Cardiac muscle cell (in vitro differentiated cells and primary cell): ENCODE measurements at regions not wholly inside any gene's neighbourhood (a gene's known extent, or its start where the extent isn't known, plus 50 kb on each side); places are given as distances from the start of the nearest gene placed in this dataset.
"Not testable (repeated sequence)": the region's sequence is repeated elsewhere in the genome, so short reads cannot be mapped to it uniquely, and the experiment has no call there.

Source experiments
- DNase-seq, 2 donors: peaks; one replicate each; pipeline versions ENCODE4 v3.0.0 to v3.0.0-alpha.2; 2010 to 2017; ENCODE audit warnings: low read depth in 1 of 2, low spot score in 1 of 2
- H3K27ac ChIP-seq: fragments of 200-600 bp; sonication (generic); 2 replicates; pipeline ENCODE4 v1.5.1; 2016
- H3K27me3 ChIP-seq: fragments of 200-600 bp; sonication (generic); 2 replicates; pipeline ENCODE4 v1.6.0; 2016; ENCODE audit warnings: control low read depth
- H3K36me3 ChIP-seq: fragments of 200-600 bp; sonication (generic); 2 replicates; pipeline ENCODE4 v1.5.1; 2016; ENCODE audit warnings: control low read depth
- H3K4me1 ChIP-seq: fragments of 200-600 bp; sonication (generic); 2 replicates; pipeline ENCODE4 v1.8.1; 2017; ENCODE audit warnings: low read depth, mild to moderate bottlenecking, mixed run types
- H3K4me3 ChIP-seq: fragments of 200-600 bp; sonication (generic); 2 replicates; pipeline ENCODE4 v1.5.1; 2016; ENCODE audit warnings: mild to moderate bottlenecking
- H3K9me3 ChIP-seq: fragments of 200-600 bp; sonication (generic); 2 replicates; pipeline ENCODE4 v1.5.1; 2017; ENCODE audit warnings: low read depth, mild to moderate bottlenecking, control low read depth
- CTCF ChIP-seq: IDR thresholded peaks from 2 replicates; pipeline ENCODE4 v1.5.1; 2012; ENCODE audit warnings: low read depth, mild to moderate bottlenecking, low read length

- Histone ChIP-seq H3K4me1 (no peaks in the 10 kb centered on the region), H3K27me3 (no peaks in the 10 kb centered on the region), H3K4me3 (no peak overlapping the region), H3K36me3 (no peaks in the 10 kb centered on the region), H3K9me3 (no peaks in the 10 kb centered on the region), H3K27ac (no peak overlapping the region)
- no peak for TF ChIP-seq CTCF
- no peak for DNase-seq
These were observed 110.2 kb upstream of the DPP6 start for GRCh38 chr7:153942036-153942435.

GRCh38 chr7:153943457-153943856, 108.7 kb upstream of the DPP6 start:
- no peak overlapping the region for H3K27ac ChIP-seq
- no peaks in the 10 kb centered on the region for H3K36me3 ChIP-seq
- DNase-seq, result no peak
- no peak for TF ChIP-seq CTCF
- H3K4me1 ChIP-seq, result no peaks in the 10 kb centered on the region
- H3K27me3 ChIP-seq, result no peaks in the 10 kb centered on the region
- no peaks in the 10 kb centered on the region for H3K9me3 ChIP-seq
- no peak overlapping the region for H3K4me3 ChIP-seq

- DNase-seq, result no peak
- Histone ChIP-seq H3K36me3 (no peaks in the 10 kb centered on the region), H3K9me3 (no peaks in the 10 kb centered on the region), H3K27me3 (no peaks in the 10 kb centered on the region), H3K4me3 (no peak overlapping the region), H3K4me1 (no peaks in the 10 kb centered on the region), H3K27ac (no peak overlapping the region)
- TF ChIP-seq CTCF, result no peak
These were observed 108.3 kb upstream of the DPP6 start for GRCh38 chr7:153943861-153944260.

- Histone ChIP-seq H3K4me1 (no peaks in the 10 kb centered on the region), H3K27me3 (no peaks in the 10 kb centered on the region), H3K4me3 (no peak overlapping the region), H3K36me3 (no peaks in the 10 kb centered on the region), H3K9me3 (peaks cover 3% of the 10 kb centered on the region), H3K27ac (no peak overlapping the region)
- DNase-seq, result no peak
- no peak for TF ChIP-seq CTCF
These were observed 104.1 kb upstream of the DPP6 start for GRCh38 chr7:153948060-153948459.

- Histone ChIP-seq H3K27me3 (no peaks in the 10 kb centered on the region), H3K4me1 (no peaks in the 10 kb centered on the region), H3K36me3 (no peaks in the 10 kb centered on the region), H3K4me3 (no peak overlapping the region), H3K9me3 (peaks cover 4% of the 10 kb centered on the region), H3K27ac (no peak overlapping the region)
- no peak for DNase-seq
- TF ChIP-seq CTCF, result no peak
These were observed 100.9 kb upstream of the DPP6 start for GRCh38 chr7:153951316-153951715.

GRCh38 chr7:153954477-153954876, 97.7 kb upstream of the DPP6 start:
- Histone ChIP-seq H3K9me3 (peaks cover 4% of the 10 kb centered on the region), H3K4me3 (no peak overlapping the region), H3K27ac (no peak overlapping the region), H3K27me3 (no peaks in the 10 kb centered on the region), H3K4me1 (no peaks in the 10 kb centered on the region), H3K36me3 (no peaks in the 10 kb centered on the region)
- no peak for TF ChIP-seq CTCF
- DNase-seq, result no peak

- not testable (repeated sequence) for H3K9me3 ChIP-seq, H3K27me3 ChIP-seq, H3K27ac ChIP-seq, H3K4me1 ChIP-seq, H3K36me3 ChIP-seq, H3K4me3 ChIP-seq, DNase-seq
These were observed 94.5 kb upstream of the DPP6 start for GRCh38 chr7:153957677-153958076.

- H3K36me3 ChIP-seq, H3K27me3 ChIP-seq, H3K4me1 ChIP-seq, H3K9me3 ChIP-seq, H3K4me3 ChIP-seq, H3K27ac ChIP-seq, DNase-seq: not testable (repeated sequence)
These were observed 93.8 kb upstream of the DPP6 start for GRCh38 chr7:153958381-153958780.

- not testable (repeated sequence) for H3K4me3 ChIP-seq, H3K9me3 ChIP-seq
These were observed 93.4 kb upstream of the DPP6 start for GRCh38 chr7:153958789-153959188.

More at GRCh38 chr7:153958789-153959188, 93.4 kb upstream of the DPP6 start:
- H3K4me1 ChIP-seq, H3K36me3 ChIP-seq, DNase-seq, H3K27me3 ChIP-seq, H3K27ac ChIP-seq: not testable (repeated sequence)
